ENCODE measurements at regions not wholly inside any gene's neighbourhood (a gene's known extent, or its start where the extent isn't known, plus 50 kb on each side); places are given as distances from the start of the nearest gene placed in this dataset.

- TF ChIP-seq ZNF580 (tag by site-specific recombination; IDR thresholded peaks at IDR 0.05) (no peak), ZBTB26 (tag by site-specific recombination; optimal IDR thresholded peaks at IDR 0.05) (no peak), ZBTB8A (tag by site-specific recombination; IDR thresholded peaks at IDR 0.05) (no peak)
Observed at GRCh38 chr9:7342736-7343135, 456.8 kb downstream of the DMAC1 start (continued).

GRCh38 chr9:7342229-7342628 is 457.3 kb downstream of the DMAC1 start:
- H3K27ac ChIP-seq (ENCODE audit: extremely low read depth, low read depth, low read length): no peak overlapping the region
- CTCF ChIA-PET: interaction anchor here (0.6 to 1.3 kb wide), 2 partner anchors 18 to 456 kb away, joined by 3 read pairs; no protein-coding TSS in a partner anchor
- TF ChIP-seq ZNF280C (tag by site-specific recombination; IDR thresholded peaks at IDR 0.05) (no peak), ZNF398 (tag by site-specific recombination; IDR thresholded peaks at IDR 0.05) (no peak), ZNF114 (tag by site-specific recombination; IDR thresholded peaks at IDR 0.05) (no peak), ZNF341 (tag by site-specific recombination; IDR thresholded peaks at IDR 0.05; ENCODE audit: low read depth) (no peak), KLF16 (tag by site-specific recombination; IDR thresholded peaks at IDR 0.05) (no peak), PRDM10 (tag by site-specific recombination; IDR thresholded peaks at IDR 0.05) (no peak), ZNF24 (tag by site-specific recombination; IDR thresholded peaks at IDR 0.05) (no peak), GLIS2 (tag by site-specific recombination; IDR thresholded peaks at IDR 0.05) (no peak), ZFP41 (tag by site-specific recombination; IDR thresholded peaks at IDR 0.05; ENCODE audit: borderline replicate concordance) (no peak), ZBTB17 (tag by site-specific recombination; IDR thresholded peaks at IDR 0.05) (no peak), ZNF580 (tag by site-specific recombination; IDR thresholded peaks at IDR 0.05) (no peak), MYNN (tag by site-specific recombination; IDR thresholded peaks at IDR 0.05; ENCODE audit: borderline replicate concordance) (no peak), ZNF248 (tag by site-specific recombination; IDR thresholded peaks at IDR 0.05) (no peak), ZNF157 (tag by site-specific recombination; IDR thresholded peaks at IDR 0.05) (no peak)
- POLR2A ChIA-PET: no interaction called here
- H3K4me1 ChIP-seq (ENCODE audit: control insufficient read depth, insufficient read depth, low read length): no peaks in the 10 kb centered on the region
- no peaks in the 10 kb centered on the region for H3K9me3 ChIP-seq (ENCODE audit: control insufficient read depth, insufficient read depth, low read depth, low read length)
- no peaks in the 10 kb centered on the region for H3K36me3 ChIP-seq (ENCODE audit: control insufficient read depth in 2 of 2, insufficient read depth in 1 of 2, low read length in 2 of 2)
- no peak overlapping the region for H3K4me3 ChIP-seq (ENCODE audit: low read depth, low read length)

Measured in HEK293 (cell line).